A549 (cell line): ENCODE measurements at regions not wholly inside any gene's neighbourhood (a gene's known extent, or its start where the extent isn't known, plus 50 kb on each side); places are given as distances from the start of the nearest gene placed in this dataset.

ENCODE experiments used
- ATAC-seq, 2 experiments: fragments of 200-7000 bp in 1 of 2; fragments of >200 bp in 1 of 2; cut with Nextera tagmentation in 1 of 2; cut with Tn5 transposase in 1 of 2; 3 replicates each; pipeline versions ENCODE4 v1.8.0 to v1.9.1; 2018 to 2020; ENCODE audit warnings: mild to moderate bottlenecking in 1 of 2, moderate library complexity in 1 of 2
- CTCF ChIA-PET: fragments of 300-600 bp; sonication (Branson Sonifier 250); formaldehyde crosslinking; extraction: SDS; loops from one replicate; lab custom pipeline; 2021; ENCODE audit warnings: antibody characterized with exemption, inconsistent platforms; lab: Yijun Ruan, JAX
- POLR2A ChIA-PET: fragments of 350-600 bp; formaldehyde crosslinking; extraction: SDS; loops from one replicate; lab custom pipeline; 2021; ENCODE audit warnings: antibody characterized with exemption, inconsistent platforms; lab: Yijun Ruan, JAX
- DNase-seq, 2 experiments: peaks; one replicate each; pipeline versions ENCODE4 v3.0.0 to v3.0.0-alpha.2; 2011 to 2016; ENCODE audit warnings: low read depth in 1 of 2, low spot score in 1 of 2
- FAIRE-seq: peaks from 2 replicates; lab custom pipeline; 2011; peaks lifted over from hg19 to GRCh38; lab: Jason Lieb, UNC
- H3K27ac ChIP-seq, 2 experiments: fragments of >200 bp; sonication (Bioruptor Twin); formaldehyde crosslinking; 3 replicates each; pipeline ENCODE4 v1.5.1; 2016 to 2017
- H3K4me1 ChIP-seq: fragments of >200 bp; sonication (Bioruptor Twin); formaldehyde crosslinking; 3 replicates; pipeline ENCODE4 v1.6.1; 2016
- H3K4me2 ChIP-seq: fragments of >200 bp; sonication (Bioruptor Twin); formaldehyde crosslinking; 3 replicates; pipeline ENCODE4 v1.6.1; 2016
- H3K4me3 ChIP-seq: fragments of >200 bp; sonication (Bioruptor Twin); formaldehyde crosslinking; 3 replicates; pipeline ENCODE4 v1.5.1; 2016
- H3K9me3 ChIP-seq: fragments of >200 bp; sonication (Bioruptor Twin); formaldehyde crosslinking; 3 replicates; pipeline ENCODE4 v1.6.1; 2016
- CEBPB ChIP-seq, 2 experiments: fragments of >200 bp in 1 of 2; sonication (Bioruptor Twin) in 1 of 2; formaldehyde crosslinking in 1 of 2; IDR thresholded peaks; 2 replicates each; pipeline ENCODE4 v1.6.1; 2012 to 2016
- CHD2 ChIP-seq: fragments of 150-350 bp; IDR thresholded peaks from 2 replicates; pipeline ENCODE4 v1.6.1; 2014; ENCODE audit warnings: low read length; ENCODE audit not compliant: partially characterized antibody
- CHD4 ChIP-seq: fragments of 200-600 bp; sonication (generic); IDR thresholded peaks from 2 replicates; pipeline ENCODE4 v1.6.1; 2016; ENCODE audit warnings: antibody characterized with exemption, mild to moderate bottlenecking, borderline replicate concordance
- EHF ChIP-seq: fragments of 250-450 bp; sonication (Bioruptor Pico); IDR thresholded peaks from 2 replicates; pipeline ENCODE4 v1.5.0; 2020; ENCODE audit warnings: mild to moderate bottlenecking
- EHMT2 ChIP-seq: fragments of 200-600 bp; sonication (generic); IDR thresholded peaks from 2 replicates; pipeline ENCODE4 v1.6.1; 2016; ENCODE audit warnings: antibody characterized with exemption, low read depth, mild to moderate bottlenecking, moderate library complexity
- FOSL2 ChIP-seq, 2 experiments: fragments of 450-650 bp in 1 of 2; fragments of >200 bp in 1 of 2; sonication (Bioruptor Twin) in 1 of 2; formaldehyde crosslinking; IDR thresholded peaks; 2 replicates each; pipeline versions ENCODE4 v1.5.0 to v1.6.1; 2016 to 2020; ENCODE audit warnings: mild to moderate bottlenecking in 1 of 2, moderate library complexity in 1 of 2
- HEYL ChIP-seq: fragments of 250-450 bp; sonication (Bioruptor Pico); IDR thresholded peaks from 2 replicates; pipeline ENCODE4 v1.8.0; 2021; ENCODE audit warnings: mild to moderate bottlenecking, moderate library complexity
- HOXB5 ChIP-seq: fragments of 250-450 bp; sonication (Bioruptor Pico); IDR thresholded peaks from 2 replicates; pipeline ENCODE4 v1.5.0; 2020; ENCODE audit warnings: mild to moderate bottlenecking, moderate library complexity
- KDM1A ChIP-seq: fragments of 200-600 bp; sonication (generic); IDR thresholded peaks from 2 replicates; pipeline ENCODE4 v1.6.1; 2016; ENCODE audit warnings: low read depth, mild to moderate bottlenecking
- NFE2L2 ChIP-seq: fragments of 150-350 bp; conservative IDR thresholded peaks from 2 replicates; pipeline ENCODE4 v1.6.1; 2014; ENCODE audit warnings: low read length
- NR3C1 ChIP-seq: fragments of >200 bp; sonication (Bioruptor Twin); formaldehyde crosslinking; IDR thresholded peaks from 3 replicates; pipeline ENCODE4 v1.6.1; 2017
- POLR2A ChIP-seq: IDR thresholded peaks from 2 replicates; pipeline ENCODE4 v1.6.1; 2012; ENCODE audit warnings: mild to moderate bottlenecking, low read length
- RAD21 ChIP-seq, 2 experiments: fragments of >200 bp in 1 of 2; sonication (Bioruptor Twin) in 1 of 2; formaldehyde crosslinking in 1 of 2; IDR thresholded peaks in 1 of 2; conservative IDR thresholded peaks in 1 of 2; 2 replicates in 1 of 2; 3 replicates in 1 of 2; pipeline ENCODE4 v1.6.1; 2012 to 2018; ENCODE audit warnings: inconsistent platforms in 1 of 2
- SMC3 ChIP-seq: fragments of >200 bp; sonication (Bioruptor Twin); formaldehyde crosslinking; IDR thresholded peaks from 3 replicates; pipeline ENCODE4 v1.6.1; 2018; ENCODE audit warnings: inconsistent platforms
- WGBS: methylation state at CpG from one replicate; pipeline ENCODE4 v1.1.6; 2017; ENCODE audit errors: missing lambda C conversion rate; 5-methylcytosine and 5-hydroxymethylcytosine counted together
- TF ChIP-seq, protein P1 (sequence below): fragments of 150-350 bp; IDR thresholded peaks from 2 replicates; pipeline ENCODE4 v1.6.1; 2014; ENCODE audit warnings: low read depth, mild to moderate bottlenecking, low read length
- TF ChIP-seq, protein P2 (sequence below): fragments of >200 bp; sonication (Bioruptor Twin); formaldehyde crosslinking; IDR thresholded peaks from 3 replicates; pipeline ENCODE4 v1.6.1; 2016
- TF ChIP-seq, protein P3 (sequence below): fragments of 450-650 bp; IDR thresholded peaks from 2 replicates; pipeline ENCODE4 v1.6.1; 2014; ENCODE audit warnings: antibody characterized with exemption
- TF ChIP-seq, protein P4 (sequence below): IDR thresholded peaks from 2 replicates; pipeline ENCODE4 v1.6.1; 2012
- TF ChIP-seq, protein P5 (sequence below): fragments of >200 bp; sonication (Bioruptor Twin); formaldehyde crosslinking; IDR thresholded peaks from 2 replicates; pipeline ENCODE4 v1.6.1; 2016

DNA sequence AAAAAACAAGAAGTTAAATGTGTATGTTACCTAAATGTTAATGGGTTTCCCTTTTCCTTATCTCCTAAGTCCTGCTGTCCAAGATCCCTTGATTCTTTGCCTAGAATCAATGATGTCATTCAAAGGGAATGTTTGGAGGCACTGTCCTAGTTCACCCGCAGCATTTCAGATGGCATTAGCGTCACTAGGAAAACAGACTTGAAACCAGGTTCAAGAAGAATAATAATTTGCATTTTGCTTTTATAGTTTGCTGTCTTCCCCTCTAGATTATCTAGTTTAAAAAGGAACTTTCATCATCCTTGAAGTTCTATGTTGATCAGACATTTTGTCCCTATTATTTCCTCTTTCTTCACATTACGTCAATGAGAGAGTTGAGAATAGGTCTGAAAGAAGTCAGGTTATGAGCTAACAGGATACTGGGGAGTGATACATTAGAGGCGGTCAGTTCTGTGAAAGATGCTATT lies 234.1 kb upstream of the PGRMC2 start:
- no peak for ATAC-seq
- no peaks in the 10 kb centered on the region for H3K9me3 ChIP-seq
- peak overlapping the region; percentile 95 to 99 for H3K27ac ChIP-seq
- ChIA-PET CTCF (interaction anchor here (0.6 to 2.4 kb wide), 3 partner anchors 31 to 576 kb away, joined by 3 to 9 read pairs (median 3); no protein-coding TSS in a partner anchor), POLR2A (no interaction called here)
- H3K4me2 ChIP-seq, result peak overlapping the region; percentile 37
- no peak for FAIRE-seq
- no peak overlapping the region for H3K4me3 ChIP-seq
- 13% methylated on average over 4 of the region's 4 CpGs for WGBS
- peak; percentile 33 to 76 for DNase-seq
- TF ChIP-seq FOSL2 (IDR thresholded peaks at IDR 0.05), result no peak
- TF ChIP-seq FOSL2 (CRISPR knock-in tag; IDR thresholded peaks at IDR 0.05), result peak; percentile 42; the same call in 1 of the 2 replicates
- TF ChIP-seq, protein P1, sequence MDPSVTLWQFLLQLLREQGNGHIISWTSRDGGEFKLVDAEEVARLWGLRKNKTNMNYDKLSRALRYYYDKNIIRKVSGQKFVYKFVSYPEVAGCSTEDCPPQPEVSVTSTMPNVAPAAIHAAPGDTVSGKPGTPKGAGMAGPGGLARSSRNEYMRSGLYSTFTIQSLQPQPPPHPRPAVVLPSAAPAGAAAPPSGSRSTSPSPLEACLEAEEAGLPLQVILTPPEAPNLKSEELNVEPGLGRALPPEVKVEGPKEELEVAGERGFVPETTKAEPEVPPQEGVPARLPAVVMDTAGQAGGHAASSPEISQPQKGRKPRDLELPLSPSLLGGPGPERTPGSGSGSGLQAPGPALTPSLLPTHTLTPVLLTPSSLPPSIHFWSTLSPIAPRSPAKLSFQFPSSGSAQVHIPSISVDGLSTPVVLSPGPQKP, result no peak
- TF ChIP-seq, all 56 proteins: peak for 1
- peaks cover 96% of the 10 kb centered on the region for H3K4me1 ChIP-seq

DNA sequence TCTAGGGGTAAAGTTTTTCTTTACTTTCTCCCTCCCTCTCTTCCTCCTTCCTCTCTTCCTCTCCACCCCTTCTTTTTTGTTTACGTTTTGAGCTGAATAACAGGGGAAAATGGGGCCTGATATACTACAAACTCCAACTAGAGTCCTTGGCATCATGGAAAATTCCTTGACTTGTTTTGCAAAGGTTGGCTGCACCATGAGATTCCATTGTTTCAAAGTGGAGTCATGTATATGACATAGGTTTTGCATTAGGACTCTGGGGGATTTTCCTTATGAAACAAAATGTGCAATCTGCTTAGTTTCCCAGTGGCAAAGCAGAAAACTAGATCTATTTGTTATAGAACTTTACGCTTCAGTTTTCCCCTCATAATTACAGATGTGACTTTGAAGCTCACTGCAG lies 233.5 kb upstream of the PGRMC2 start:
- ATAC-seq, result no peak
- ChIA-PET CTCF (interaction anchor here (0.6 to 2.4 kb wide), 6 partner anchors 8 to 576 kb away, joined by 3 to 9 read pairs (median 3); no protein-coding TSS in a partner anchor), POLR2A (no interaction called here)
- DNase-seq, result no peak
- Histone ChIP-seq H3K4me3 (no peak overlapping the region), H3K9me3 (no peaks in the 10 kb centered on the region), H3K4me2 (peak overlapping the region; percentile 37), H3K27ac (peak overlapping the region; percentile 95 to 99), H3K4me1 (peaks cover 95% of the 10 kb centered on the region)
- no peak for FAIRE-seq
- 58% methylated on average over 2 of the region's 2 CpGs for WGBS
- TF ChIP-seq, protein P2, sequence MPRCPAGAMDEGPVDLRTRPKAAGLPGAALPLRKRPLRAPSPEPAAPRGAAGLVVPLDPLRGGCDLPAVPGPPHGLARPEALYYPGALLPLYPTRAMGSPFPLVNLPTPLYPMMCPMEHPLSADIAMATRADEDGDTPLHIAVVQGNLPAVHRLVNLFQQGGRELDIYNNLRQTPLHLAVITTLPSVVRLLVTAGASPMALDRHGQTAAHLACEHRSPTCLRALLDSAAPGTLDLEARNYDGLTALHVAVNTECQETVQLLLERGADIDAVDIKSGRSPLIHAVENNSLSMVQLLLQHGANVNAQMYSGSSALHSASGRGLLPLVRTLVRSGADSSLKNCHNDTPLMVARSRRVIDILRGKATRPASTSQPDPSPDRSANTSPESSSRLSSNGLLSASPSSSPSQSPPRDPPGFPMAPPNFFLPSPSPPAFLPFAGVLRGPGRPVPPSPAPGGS, result no peak
- TF ChIP-seq, protein P1, result no peak
- TF ChIP-seq NR3C1, result no peak
- TF ChIP-seq RAD21 (conservative IDR thresholded peaks at IDR 0.05 in 1 of 2, IDR thresholded peaks at IDR 0.05 in 1 of 2), result no peak
- TF ChIP-seq EHF, result no peak
- TF ChIP-seq KDM1A, result no peak
- no peak for TF ChIP-seq CHD4
- TF ChIP-seq, protein P3, sequence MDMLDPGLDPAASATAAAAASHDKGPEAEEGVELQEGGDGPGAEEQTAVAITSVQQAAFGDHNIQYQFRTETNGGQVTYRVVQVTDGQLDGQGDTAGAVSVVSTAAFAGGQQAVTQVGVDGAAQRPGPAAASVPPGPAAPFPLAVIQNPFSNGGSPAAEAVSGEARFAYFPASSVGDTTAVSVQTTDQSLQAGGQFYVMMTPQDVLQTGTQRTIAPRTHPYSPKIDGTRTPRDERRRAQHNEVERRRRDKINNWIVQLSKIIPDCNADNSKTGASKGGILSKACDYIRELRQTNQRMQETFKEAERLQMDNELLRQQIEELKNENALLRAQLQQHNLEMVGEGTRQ, result no peak
- TF ChIP-seq SMC3, result no peak
- TF ChIP-seq CEBPB (IDR thresholded peaks at IDR 0.05), result no peak
- TF ChIP-seq, protein P4, sequence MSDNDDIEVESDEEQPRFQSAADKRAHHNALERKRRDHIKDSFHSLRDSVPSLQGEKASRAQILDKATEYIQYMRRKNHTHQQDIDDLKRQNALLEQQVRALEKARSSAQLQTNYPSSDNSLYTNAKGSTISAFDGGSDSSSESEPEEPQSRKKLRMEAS, result no peak
- TF ChIP-seq POLR2A, result no peak
- no peak for TF ChIP-seq FOSL2 (IDR thresholded peaks at IDR 0.05)
- no peak for TF ChIP-seq FOSL2 (CRISPR knock-in tag; IDR thresholded peaks at IDR 0.05)
- TF ChIP-seq, protein P5, sequence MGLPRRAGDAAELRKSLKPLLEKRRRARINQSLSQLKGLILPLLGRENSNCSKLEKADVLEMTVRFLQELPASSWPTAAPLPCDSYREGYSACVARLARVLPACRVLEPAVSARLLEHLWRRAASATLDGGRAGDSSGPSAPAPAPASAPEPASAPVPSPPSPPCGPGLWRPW, result no peak

DNA sequence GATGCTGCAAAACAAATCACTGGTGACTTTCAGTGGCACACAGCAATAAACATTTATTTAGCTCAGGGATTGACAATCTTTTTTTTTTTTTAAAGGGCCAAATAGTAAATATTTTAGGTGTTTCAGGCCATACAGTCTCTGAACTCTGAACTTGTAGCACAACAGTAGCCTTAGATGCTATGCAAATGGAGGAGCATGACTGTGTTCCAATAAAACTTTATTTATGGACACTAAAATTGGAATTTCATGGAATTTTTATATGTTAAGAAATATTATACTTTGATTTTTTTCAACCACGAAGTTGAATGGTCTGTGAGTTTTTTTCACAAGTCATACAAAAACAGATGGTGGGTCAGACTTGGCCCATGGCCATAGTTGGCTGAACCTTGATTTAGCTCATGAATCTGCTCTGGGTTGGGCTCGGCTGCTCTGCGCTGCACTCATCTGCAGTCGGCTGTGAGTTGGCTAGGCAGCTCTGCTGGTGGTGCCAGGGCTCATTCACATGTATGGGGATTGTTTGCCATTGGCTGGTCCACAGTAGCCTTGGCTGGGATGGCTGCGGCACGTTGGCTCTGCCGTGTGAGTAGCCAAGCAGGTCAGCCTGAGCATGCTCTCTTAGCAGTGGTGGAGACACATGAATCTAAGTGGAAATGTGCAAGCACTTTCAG lies 231.7 kb upstream of the PGRMC2 start:
- Histone ChIP-seq H3K4me1 (peaks cover 77% of the 10 kb centered on the region), H3K27ac (peak overlapping the region; percentile 95 to 99), H3K9me3 (peaks cover 6% of the 10 kb centered on the region; the same call in 1 of the 3 replicates), H3K4me3 (no peak overlapping the region), H3K4me2 (no peak overlapping the region)
- no peak for ATAC-seq
- no peak for FAIRE-seq
- POLR2A ChIA-PET, result interaction anchor here (2.1 to 2.5 kb wide), 3 partner anchors 9 to 63 kb away, joined by 4 to 18 read pairs (median 15); no protein-coding TSS in a partner anchor
- TF ChIP-seq NFE2L2 (no peak), EHMT2 (no peak), HEYL (no peak), HOXB5 (no peak), CHD2 (no peak)
- TF ChIP-seq, protein P3, result no peak
- CTCF ChIA-PET, result interaction anchor here (1.0 to 2.6 kb wide), 4 partner anchors 10 to 67 kb away, joined by 3 to 11 read pairs (median 3); no protein-coding TSS in a partner anchor
- DNase-seq, result no peak
- WGBS, result 88% methylated on average over 5 of the region's 7 CpGs
